GM23248 (cell line): ENCODE measurements at regions not wholly inside any gene's neighbourhood (a gene's known extent, or its start where the extent isn't known, plus 50 kb on each side); places are given as distances from the start of the nearest gene placed in this dataset.

Experiments used
- EZH2 ChIP-seq: fragments of 200-600 bp; sonication (generic); IDR thresholded peaks from 2 replicates; pipeline ENCODE4 v1.6.1; 2018; ENCODE audit warnings: antibody characterized with exemption, mild to moderate bottlenecking; ENCODE audit not compliant: insufficient read depth, poor library complexity, severe bottlenecking
- EZH2phosphoT487 ChIP-seq: fragments of 200-600 bp; sonication (generic); IDR thresholded peaks from 2 replicates; pipeline ENCODE4 v1.6.1; 2018; ENCODE audit warnings: antibody characterized with exemption, moderate library complexity, mild to moderate bottlenecking, low read depth; ENCODE audit not compliant: insufficient read depth

GRCh38 chr1:195450794-195451193, 1157.4 kb downstream of the KCNT2 start:
- TF ChIP-seq EZH2, result no peak
- TF ChIP-seq EZH2phosphoT487, result no peak
